ENCODE measurements at regions not wholly inside any gene's neighbourhood (a gene's known extent, or its start where the extent isn't known, plus 50 kb on each side); places are given as distances from the start of the nearest gene placed in this dataset.

DNA sequence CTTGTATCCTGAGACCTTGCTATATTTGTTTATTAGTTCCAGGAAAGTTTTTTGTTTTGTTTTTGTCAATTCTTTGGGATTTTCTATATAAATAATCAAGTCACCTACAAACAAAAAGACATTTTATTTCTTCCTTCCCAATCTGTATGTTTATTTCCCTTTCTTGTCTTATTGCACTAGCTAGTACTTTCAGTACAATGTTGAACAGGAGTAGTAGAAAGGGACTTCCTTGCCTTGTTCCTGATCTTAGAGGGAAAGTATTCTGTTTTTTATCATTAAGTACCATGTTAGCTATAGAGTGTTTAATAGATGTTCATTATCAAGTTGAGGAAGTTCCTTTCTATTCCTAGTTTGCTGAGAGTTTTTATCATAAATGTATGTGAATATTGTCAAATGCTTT lies 119.5 kb upstream of the TLE4 start:
- ATAC-seq: no peak
- H3K27ac ChIP-seq (ENCODE audit: low read length): no peak overlapping the region
- no peak overlapping the region for H3K4me3 Mint-ChIP-seq
- H3K4me3 ChIP-seq (ENCODE audit: low read length): no peak overlapping the region
- no peaks in the 10 kb centered on the region for H3K9me3 ChIP-seq (ENCODE audit: control insufficient read depth, insufficient read depth, low read length)
- H3K27ac Mint-ChIP-seq: no peak overlapping the region
- peaks cover 0 to 18% of the 10 kb centered on the region in 2 donors for H3K27me3 Mint-ChIP-seq (ENCODE audit: low read depth in 2 of 2)
- no peaks in the 10 kb centered on the region for H3K36me3 ChIP-seq (ENCODE audit: control insufficient read depth, insufficient read depth, low read length)
- no peaks in the 10 kb centered on the region for H3K4me1 ChIP-seq (ENCODE audit: control insufficient read depth, insufficient read depth, low read length)
- intact Hi-C loops (cut with micrococcal nuclease): no loop called here
- H3K4me1 Mint-ChIP-seq: no peaks in the 10 kb centered on the region
- DNase-seq: no peak
- no peak for TF ChIP-seq CTCF (IDR thresholded peaks at IDR 0.05)
- H3K9me3 Mint-ChIP-seq: peaks cover 3% of the 10 kb centered on the region in 2 donors
- H3K36me3 Mint-ChIP-seq: peaks cover 9% of the 10 kb centered on the region
- no peaks in the 10 kb centered on the region for H3K27me3 ChIP-seq (ENCODE audit: control insufficient read depth, insufficient read depth, low read length)

DNA sequence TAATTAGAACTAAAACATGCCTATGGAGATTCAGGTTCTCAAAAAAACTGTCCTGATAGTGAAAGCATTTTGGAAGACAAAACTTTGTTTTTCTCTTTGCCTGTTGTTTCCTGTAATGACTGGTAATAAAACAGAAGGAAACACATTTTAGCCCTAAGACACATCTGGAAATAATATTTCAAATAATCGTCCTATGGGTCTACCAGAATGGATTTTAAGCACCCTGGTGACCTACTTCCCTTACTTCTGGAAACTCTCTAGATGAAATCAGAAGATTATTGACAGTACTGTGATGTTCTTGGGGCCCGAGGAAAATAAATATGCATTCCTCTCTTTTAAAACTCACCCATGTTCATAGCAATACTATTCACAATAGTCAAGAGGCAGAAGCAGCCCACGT lies 110.1 kb upstream of the TLE4 start:
- no peak overlapping the region for H3K4me3 ChIP-seq (ENCODE audit: low read length)
- H3K36me3 Mint-ChIP-seq: no peaks in the 10 kb centered on the region
- TF ChIP-seq CTCF (IDR thresholded peaks at IDR 0.05): no peak
- H3K4me1 ChIP-seq (ENCODE audit: control insufficient read depth, insufficient read depth, low read length): no peaks in the 10 kb centered on the region
- peaks cover 0 to 19% of the 10 kb centered on the region in 2 donors for H3K27me3 Mint-ChIP-seq (ENCODE audit: low read depth in 2 of 2)
- H3K9me3 ChIP-seq (ENCODE audit: control insufficient read depth, insufficient read depth, low read length): no peaks in the 10 kb centered on the region
- no peak overlapping the region for H3K4me3 Mint-ChIP-seq
- no peaks in the 10 kb centered on the region for H3K36me3 ChIP-seq (ENCODE audit: control insufficient read depth, insufficient read depth, low read length)
- no peaks in the 10 kb centered on the region for H3K9me3 Mint-ChIP-seq
- H3K27me3 ChIP-seq (ENCODE audit: control insufficient read depth, insufficient read depth, low read length): no peaks in the 10 kb centered on the region
- DNase-seq (no peak), ATAC-seq (no peak)
- H3K4me1 Mint-ChIP-seq: no peaks in the 10 kb centered on the region
- intact Hi-C loops (cut with micrococcal nuclease): no loop called here
- H3K27ac ChIP-seq (ENCODE audit: low read length): no peak overlapping the region
- WGBS (ENCODE audit: insufficient coverage): 0% methylated on average over 1 of the region's 3 CpGs
- no peak overlapping the region for H3K27ac Mint-ChIP-seq

- Histone ChIP-seq H3K4me1 (ENCODE audit: control insufficient read depth, insufficient read depth, low read length) (no peaks in the 10 kb centered on the region), H3K36me3 (ENCODE audit: control insufficient read depth, insufficient read depth, low read length) (no peaks in the 10 kb centered on the region), H3K27me3 (ENCODE audit: control insufficient read depth, insufficient read depth, low read length) (no peaks in the 10 kb centered on the region), H3K27ac (ENCODE audit: low read length) (no peak overlapping the region), H3K9me3 (ENCODE audit: control insufficient read depth, insufficient read depth, low read length) (no peaks in the 10 kb centered on the region), H3K4me3 (ENCODE audit: low read length) (no peak overlapping the region)
- H3K9me3 Mint-ChIP-seq: no peaks in the 10 kb centered on the region
- no peaks in the 10 kb centered on the region for H3K36me3 Mint-ChIP-seq
- DNase-seq: no peak
- no peak for ATAC-seq
- peaks cover 0 to 8% of the 10 kb centered on the region in 2 donors for H3K27me3 Mint-ChIP-seq (ENCODE audit: low read depth in 2 of 2)
- no peaks in the 10 kb centered on the region for H3K4me1 Mint-ChIP-seq
- intact Hi-C loops (cut with micrococcal nuclease): no loop called here
- no peak overlapping the region for H3K4me3 Mint-ChIP-seq
- H3K27ac Mint-ChIP-seq: no peak overlapping the region
- TF ChIP-seq CTCF (IDR thresholded peaks at IDR 0.05): no peak
Measured at GRCh38 chr9:79465156-79465555, 106.6 kb upstream of the TLE4 start.

DNA sequence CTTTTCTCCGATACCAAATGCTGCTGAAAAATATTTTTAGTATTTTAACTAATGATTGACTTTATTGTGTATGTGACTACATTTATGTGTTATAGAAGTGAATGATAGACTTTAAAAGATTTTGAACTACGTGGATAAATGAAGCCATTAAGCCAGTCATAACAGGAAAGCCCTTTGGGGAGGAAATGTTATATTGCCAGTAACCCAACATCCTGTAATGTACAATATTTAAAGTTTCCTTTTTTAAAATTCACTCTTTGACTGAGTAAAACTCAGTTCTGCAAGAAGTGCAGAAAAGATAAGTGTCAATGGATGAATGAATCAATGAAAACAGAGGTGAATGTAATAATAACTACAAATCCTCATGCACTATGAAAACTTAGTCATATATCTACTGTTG lies 102.6 kb upstream of the TLE4 start:
- no peak overlapping the region for H3K4me3 ChIP-seq (ENCODE audit: low read length)
- Mint-ChIP-seq H3K36me3 (no peaks in the 10 kb centered on the region), H3K9me3 (no peaks in the 10 kb centered on the region), H3K27ac (no peak overlapping the region), H3K27me3 (ENCODE audit: low read depth in 2 of 2) (no peaks in the 10 kb centered on the region), H3K4me1 (no peaks in the 10 kb centered on the region), H3K4me3 (no peak overlapping the region)
- no peaks in the 10 kb centered on the region for H3K27me3 ChIP-seq (ENCODE audit: control insufficient read depth, insufficient read depth, low read length)
- no peaks in the 10 kb centered on the region for H3K4me1 ChIP-seq (ENCODE audit: control insufficient read depth, insufficient read depth, low read length)
- intact Hi-C loops (cut with micrococcal nuclease): no loop called here
- H3K27ac ChIP-seq (ENCODE audit: low read length): no peak overlapping the region
- no peak for TF ChIP-seq CTCF (IDR thresholded peaks at IDR 0.05)
- no peaks in the 10 kb centered on the region for H3K36me3 ChIP-seq (ENCODE audit: control insufficient read depth, insufficient read depth, low read length)
- ATAC-seq (no peak), DNase-seq (no peak)
- H3K9me3 ChIP-seq (ENCODE audit: control insufficient read depth, insufficient read depth, low read length): no peaks in the 10 kb centered on the region
- 100% methylated on average over 1 of the region's 2 CpGs for WGBS (ENCODE audit: insufficient coverage)
